Motor neuron (in vitro differentiated cells): ENCODE measurements at regions not wholly inside any gene's neighbourhood (a gene's known extent, or its start where the extent isn't known, plus 50 kb on each side); places are given as distances from the start of the nearest gene placed in this dataset.
A peak's percentile ranks its signal among the peaks of the same experiment; 100 is the strongest.
"Not testable (repeated sequence)": the region's sequence is repeated elsewhere in the genome, so short reads cannot be mapped to it uniquely, and the experiment has no call there.

Experiments
- ATAC-seq, 8 experiments: fragments of 200-7000 bp; cut with Tn5 transposase; replicated peaks in 6 of 8; 2 replicates each; pipeline ENCODE4 v1.8.0; 2021; ENCODE audit warnings: mild to moderate bottlenecking in 8 of 8, moderate library complexity in 8 of 8
- H3K27ac ChIP-seq, 2 donors: fragments of 250-450 bp; sonication (Bioruptor Pico); 2 replicates each; pipeline ENCODE4 v1.9.0; 2021; ENCODE audit warnings: antibody characterized with exemption in 2 of 2, mild to moderate bottlenecking in 2 of 2, moderate library complexity in 1 of 2
- H3K4me1 ChIP-seq, 2 donors: fragments of 250-450 bp; sonication (Bioruptor Pico); replicated peaks in 1 of 2; 2 replicates each; pipeline ENCODE4 v1.6.1; 2021; ENCODE audit warnings: antibody characterized with exemption in 2 of 2, mild to moderate bottlenecking in 2 of 2, moderate library complexity in 1 of 2
- H3K4me3 ChIP-seq, 5 donors: fragments of 250-450 bp; sonication (Bioruptor Pico); 2 replicates each; pipeline ENCODE4 v1.9.0; 2021; ENCODE audit warnings: antibody characterized with exemption in 5 of 5, mild to moderate bottlenecking in 5 of 5, moderate library complexity in 4 of 5
- WGBS, 10 experiments: fragments of 450-650 bp; shearing (Covaris generic); methylation state at CpG; one replicate each; pipeline ENCODE4 v1.0.0; 2022; 5-methylcytosine and 5-hydroxymethylcytosine counted together
- in situ Hi-C, 9 experiments: fragments of 400-800 bp; cut with MboI; loops; one replicate each; pipeline ENCODE4 v1.15.0; 2021; ENCODE audit warnings: low sequenced_read_pairs in 9 of 9, low pct_unique_long_range_greater_than_20kb in 2 of 9; ENCODE audit not compliant: unreplicated experiment in 9 of 9

GRCh38 chr12:97656548-97656947 is 193.9 kb downstream of the RMST start:
- H3K4me1 ChIP-seq, ATAC-seq, H3K4me3 ChIP-seq, H3K27ac ChIP-seq, in situ Hi-C loops: not testable (repeated sequence)
- 89 to 100% methylated on average over 1 to 3 of the region's 19 CpGs; no CpG with 5 or more reads in 8 of the 10 experiments for WGBS, 10 experiments

GRCh38 chr12:97659117-97659880 is 196.7 kb downstream of the RMST start:
- no peak overlapping the region for H3K27ac ChIP-seq
- ATAC-seq = no peak
- 0 to 100% (median 39%) methylated on average over 1 to 3 of the region's 3 CpGs; no CpG with 5 or more reads in 1 of the 10 experiments for WGBS, 10 experiments
- no peaks in the 10 kb centered on the region for H3K4me1 ChIP-seq
- in situ Hi-C loops = no loop called here
- no peak overlapping the region for H3K4me3 ChIP-seq

GRCh38 chr12:97666263-97666662 is 203.7 kb downstream of the RMST start:
- Histone ChIP-seq H3K27ac (no peak overlapping the region), H3K4me3 (no peak overlapping the region), H3K4me1 (no peaks in the 10 kb centered on the region)
- in situ Hi-C loops = no loop called here
- no peak for ATAC-seq
- 0 to 89% (median 60%) methylated on average over 1 to 4 of the region's 4 CpGs for WGBS, 10 experiments

GRCh38 chr12:97672870-97673269 is 210.3 kb downstream of the RMST start:
- 0 to 100% (median 40%) methylated on average over 1 to 4 of the region's 5 CpGs; no CpG with 5 or more reads in 4 of the 10 experiments for WGBS, 10 experiments
- H3K4me3 ChIP-seq = no peak overlapping the region
- no peak overlapping the region for H3K27ac ChIP-seq
- no peaks in the 10 kb centered on the region for H3K4me1 ChIP-seq
- ATAC-seq = no peak
- in situ Hi-C loops = no loop called here

- 0 to 85% (median 65%) methylated on average over 1 to 2 of the region's 2 CpGs; no CpG with 5 or more reads in 1 of the 10 experiments for WGBS, 10 experiments
- no peak overlapping the region for H3K27ac ChIP-seq
- H3K4me1 ChIP-seq = no peaks in the 10 kb centered on the region
- ATAC-seq = no peak
- in situ Hi-C loops = no loop called here
- H3K4me3 ChIP-seq = no peak overlapping the region
Measured at GRCh38 chr12:97680751-97681150, 218.1 kb downstream of the RMST start.

GRCh38 chr12:97681612-97682504 is 219.3 kb downstream of the RMST start:
- no peak overlapping the region for H3K4me3 ChIP-seq
- H3K4me1 ChIP-seq = no peaks in the 10 kb centered on the region
- in situ Hi-C loops = no loop called here
- ATAC-seq = no peak
- H3K27ac ChIP-seq = no peak overlapping the region
- WGBS, 10 experiments = 2 to 100% (median 77%) methylated on average over 1 to 8 of the region's 8 CpGs

- no peak overlapping the region for H3K4me3 ChIP-seq
- no peak for ATAC-seq
- in situ Hi-C loops = no loop called here
- no peaks in the 10 kb centered on the region for H3K4me1 ChIP-seq
- no peak overlapping the region for H3K27ac ChIP-seq
Measured at GRCh38 chr12:97685360-97685759, 222.8 kb downstream of the RMST start.

- H3K4me1 ChIP-seq = peaks cover 0 to 8% of the 10 kb centered on the region in 2 donors
- in situ Hi-C loops = no loop called here
- ATAC-seq = no peak
- no peak overlapping the region for H3K27ac ChIP-seq
- WGBS, 10 experiments = 13 to 100% (median 82%) methylated on average over 1 to 4 of the region's 4 CpGs
- no peak overlapping the region for H3K4me3 ChIP-seq
Measured at GRCh38 chr12:97701901-97702300, 239.3 kb downstream of the RMST start.

GRCh38 chr12:97711392-97711791 is 248.8 kb downstream of the RMST start:
- WGBS, 10 experiments = 0 to 100% (median 83%) methylated on average over 1 of the region's 1 CpG; no CpG with 5 or more reads in 3 of the 10 experiments
- Histone ChIP-seq H3K4me3 (no peak overlapping the region), H3K4me1 (peaks cover 2 to 28% of the 10 kb centered on the region in 2 donors), H3K27ac (no peak overlapping the region)
- in situ Hi-C loops = no loop called here
- no peak for ATAC-seq

GRCh38 chr12:97713270-97713669 is 250.7 kb downstream of the RMST start:
- Histone ChIP-seq H3K4me3 (no peak overlapping the region), H3K4me1 (peaks cover 2 to 28% of the 10 kb centered on the region in 2 donors), H3K27ac (no peak overlapping the region)
- in situ Hi-C loops = no loop called here
- peak in 5 of 8 experiments; percentile 52 to 81 (median 67) for ATAC-seq
- whole genome bisulfite sequencing, 10 experiments = 8 to 83% (median 45%) methylated on average over 1 of the region's 1 CpG; no CpG with 5 or more reads in 4 of the 10 experiments

- 7 to 96% (median 76%) methylated on average over 1 to 4 of the region's 4 CpGs; no CpG with 5 or more reads in 1 of the 10 experiments for WGBS, 10 experiments
- Histone ChIP-seq H3K4me3 (no peak overlapping the region), H3K27ac (no peak overlapping the region), H3K4me1 (peaks cover 2 to 28% of the 10 kb centered on the region in 2 donors)
- no peak for ATAC-seq
- in situ Hi-C loops = no loop called here
Measured at GRCh38 chr12:97714107-97714563, 251.5 kb downstream of the RMST start.

- Histone ChIP-seq H3K27ac (no peak overlapping the region), H3K4me1 (peaks cover 2 to 28% of the 10 kb centered on the region in 2 donors), H3K4me3 (no peak overlapping the region)
- peak in 6 of 8 experiments; percentile 30 to 60 (median 46) for ATAC-seq
- WGBS, 10 experiments = 0 to 90% (median 57%) methylated on average over 1 of the region's 1 CpG; no CpG with 5 or more reads in 3 of the 10 experiments
- in situ Hi-C loops = no loop called here
Measured at GRCh38 chr12:97716356-97716755, 253.8 kb downstream of the RMST start.

- in situ Hi-C loops, H3K4me1 ChIP-seq, H3K27ac ChIP-seq, H3K4me3 ChIP-seq, ATAC-seq: not testable (repeated sequence)
- WGBS, 10 experiments = 80% methylated on average over 3 of the region's 22 CpGs; no CpG with 5 or more reads in 9 of the 10 experiments
Measured at GRCh38 chr12:97723801-97724200, 261.2 kb downstream of the RMST start.
